ENCODE measurements at regions not wholly inside any gene's neighbourhood (a gene's known extent, or its start where the extent isn't known, plus 50 kb on each side); places are given as distances from the start of the nearest gene placed in this dataset.

GRCh38 chr10:128686630-128687278, 560.5 kb upstream of the MKI67 start:
- TF ChIP-seq CTCF (IDR thresholded peaks at IDR 0.05; ENCODE audit: borderline replicate concordance, extremely low read depth, low read length, poor library complexity, severe bottlenecking) (no peak), EZH2 (IDR thresholded peaks at IDR 0.05; ENCODE audit: borderline replicate concordance, low read depth, low read length, severe bottlenecking) (no peak)
